ENCODE measurements at regions not wholly inside any gene's neighbourhood (a gene's known extent, or its start where the extent isn't known, plus 50 kb on each side); places are given as distances from the start of the nearest gene placed in this dataset.

- no peak overlapping the region for H3K27ac Mint-ChIP-seq
- H3K4me3 Mint-ChIP-seq = no peak overlapping the region
Observed at GRCh38 chr9:129264388-129264787, 86.3 kb upstream of the IER5L start.

GRCh38 chr9:129263836-129264235 is 85.8 kb upstream of the IER5L start:
- H3K27me3 Mint-ChIP-seq (ENCODE audit: low read depth) = peaks cover 3% of the 10 kb centered on the region
- DNase-seq = no peak
- H3K36me3 Mint-ChIP-seq (ENCODE audit: low read depth) = no peaks in the 10 kb centered on the region
- CTCF ChIA-PET = no interaction called here
- no peaks in the 10 kb centered on the region for H3K9me3 Mint-ChIP-seq
- peaks cover 25% of the 10 kb centered on the region for H3K4me1 Mint-ChIP-seq (ENCODE audit: low read depth)
- H3K4me3 Mint-ChIP-seq = no peak overlapping the region
- intact Hi-C loops (cut with micrococcal nuclease) = no loop called here
- no peak overlapping the region for H3K27ac Mint-ChIP-seq

More at GRCh38 chr9:129264388-129264787, 86.3 kb upstream of the IER5L start:
- DNase-seq = no peak
- CTCF ChIA-PET = no interaction called here
- Mint-ChIP-seq H3K4me1 (ENCODE audit: low read depth) (peaks cover 20% of the 10 kb centered on the region), H3K9me3 (no peaks in the 10 kb centered on the region), H3K27me3 (ENCODE audit: low read depth) (no peaks in the 10 kb centered on the region), H3K36me3 (ENCODE audit: low read depth) (no peaks in the 10 kb centered on the region)
- intact Hi-C loops (cut with micrococcal nuclease) = no loop called here

GRCh38 chr9:129262261-129262660 is 84.2 kb upstream of the IER5L start:
- DNase-seq = no peak
- CTCF ChIA-PET = interaction anchor here (1.0 kb wide), 1 partner anchor 119 kb away, joined by 4 read pairs; no protein-coding TSS in a partner anchor
- no peak overlapping the region for H3K27ac Mint-ChIP-seq

GRCh38 chr9:129259375-129259774 is 81.3 kb upstream of the IER5L start:
- Mint-ChIP-seq H3K9me3 (no peaks in the 10 kb centered on the region), H3K4me1 (ENCODE audit: low read depth) (peaks cover 28% of the 10 kb centered on the region), H3K4me3 (peak overlapping the region; percentile 56), H3K27me3 (ENCODE audit: low read depth) (peaks cover 3% of the 10 kb centered on the region), H3K27ac (no peak overlapping the region), H3K36me3 (ENCODE audit: low read depth) (no peaks in the 10 kb centered on the region)
- CTCF ChIA-PET = no interaction called here
- no peak for DNase-seq
- intact Hi-C loops (cut with micrococcal nuclease) = no loop called here

More at GRCh38 chr9:129262261-129262660, 84.2 kb upstream of the IER5L start:
- no peaks in the 10 kb centered on the region for H3K9me3 Mint-ChIP-seq
- H3K36me3 Mint-ChIP-seq (ENCODE audit: low read depth) = no peaks in the 10 kb centered on the region
- peaks cover 28% of the 10 kb centered on the region for H3K4me1 Mint-ChIP-seq (ENCODE audit: low read depth)
- intact Hi-C loops (cut with micrococcal nuclease) = no loop called here
- H3K4me3 Mint-ChIP-seq = no peak overlapping the region
- peaks cover 3% of the 10 kb centered on the region for H3K27me3 Mint-ChIP-seq (ENCODE audit: low read depth)

- H3K36me3 Mint-ChIP-seq (ENCODE audit: low read depth) = no peaks in the 10 kb centered on the region
- no peak for DNase-seq
- H3K4me1 Mint-ChIP-seq (ENCODE audit: low read depth) = peaks cover 28% of the 10 kb centered on the region
- no peaks in the 10 kb centered on the region for H3K9me3 Mint-ChIP-seq
- no peak overlapping the region for H3K27ac Mint-ChIP-seq
- peak overlapping the region; percentile 56 for H3K4me3 Mint-ChIP-seq
- intact Hi-C loops (cut with micrococcal nuclease) = loop anchor here (1.0 kb wide), 2 partner anchors 11 to 23 kb away; no protein-coding TSS in a partner anchor
- peaks cover 3% of the 10 kb centered on the region for H3K27me3 Mint-ChIP-seq (ENCODE audit: low read depth)
- CTCF ChIA-PET = interaction anchor here (0.6 kb wide), 1 partner anchor 235 kb away, joined by 3 read pairs; no protein-coding TSS in a partner anchor
Observed at GRCh38 chr9:129258823-129259301, 80.8 kb upstream of the IER5L start.

GRCh38 chr9:129258124-129258822 is 80.2 kb upstream of the IER5L start:
- H3K9me3 Mint-ChIP-seq = no peaks in the 10 kb centered on the region
- peaks cover 28% of the 10 kb centered on the region for H3K4me1 Mint-ChIP-seq (ENCODE audit: low read depth)
- peak; percentile 90 for DNase-seq
- H3K36me3 Mint-ChIP-seq (ENCODE audit: low read depth) = no peaks in the 10 kb centered on the region
- H3K27me3 Mint-ChIP-seq (ENCODE audit: low read depth) = peaks cover 3% of the 10 kb centered on the region
- intact Hi-C loops (cut with micrococcal nuclease) = loop anchor here (1.0 kb wide), 2 partner anchors 12 to 22 kb away; no protein-coding TSS in a partner anchor
- H3K27ac Mint-ChIP-seq = no peak overlapping the region
- peak overlapping the region; percentile 57 for H3K4me3 Mint-ChIP-seq
- CTCF ChIA-PET = interaction anchor here (0.6 kb wide), 1 partner anchor 236 kb away, joined by 3 read pairs; no protein-coding TSS in a partner anchor

- DNase-seq = no peak
- intact Hi-C loops (cut with micrococcal nuclease) = no loop called here
- H3K27ac Mint-ChIP-seq = no peak overlapping the region
- H3K4me3 Mint-ChIP-seq = no peak overlapping the region
- CTCF ChIA-PET = no interaction called here
- no peaks in the 10 kb centered on the region for H3K36me3 Mint-ChIP-seq (ENCODE audit: low read depth)
- H3K27me3 Mint-ChIP-seq (ENCODE audit: low read depth) = peaks cover 3% of the 10 kb centered on the region
- no peaks in the 10 kb centered on the region for H3K9me3 Mint-ChIP-seq
- peaks cover 27% of the 10 kb centered on the region for H3K4me1 Mint-ChIP-seq (ENCODE audit: low read depth)
Observed at GRCh38 chr9:129256959-129257713, 79.1 kb upstream of the IER5L start.

GRCh38 chr9:129254566-129255287 is 76.7 kb upstream of the IER5L start:
- CTCF ChIA-PET = no interaction called here
- intact Hi-C loops (cut with micrococcal nuclease) = no loop called here
- Mint-ChIP-seq H3K27ac (no peak overlapping the region), H3K4me1 (ENCODE audit: low read depth) (peaks cover 12% of the 10 kb centered on the region), H3K4me3 (no peak overlapping the region), H3K36me3 (ENCODE audit: low read depth) (no peaks in the 10 kb centered on the region), H3K27me3 (ENCODE audit: low read depth) (peaks cover 3% of the 10 kb centered on the region), H3K9me3 (no peaks in the 10 kb centered on the region)
- DNase-seq = no peak

GRCh38 chr9:129253803-129254381 is 75.8 kb upstream of the IER5L start:
- H3K36me3 Mint-ChIP-seq (ENCODE audit: low read depth) = no peaks in the 10 kb centered on the region
- H3K27me3 Mint-ChIP-seq (ENCODE audit: low read depth) = peaks cover under 1% of the 10 kb centered on the region
- H3K9me3 Mint-ChIP-seq = no peaks in the 10 kb centered on the region
- intact Hi-C loops (cut with micrococcal nuclease) = no loop called here
- no peak overlapping the region for H3K4me3 Mint-ChIP-seq
- CTCF ChIA-PET = interaction anchor here (0.5 to 0.6 kb wide), 2 partner anchors 10 to 292 kb away, joined by 3 to 5 read pairs; no protein-coding TSS in a partner anchor
- DNase-seq = no peak
- H3K4me1 Mint-ChIP-seq (ENCODE audit: low read depth) = peaks cover 3% of the 10 kb centered on the region
- H3K27ac Mint-ChIP-seq = no peak overlapping the region

GRCh38 chr9:129252937-129253802 is 75.1 kb upstream of the IER5L start:
- Mint-ChIP-seq H3K9me3 (no peaks in the 10 kb centered on the region), H3K27me3 (ENCODE audit: low read depth) (no peaks in the 10 kb centered on the region), H3K4me1 (ENCODE audit: low read depth) (no peaks in the 10 kb centered on the region), H3K27ac (no peak overlapping the region), H3K4me3 (no peak overlapping the region), H3K36me3 (ENCODE audit: low read depth) (no peaks in the 10 kb centered on the region)
- no peak for DNase-seq
- intact Hi-C loops (cut with micrococcal nuclease) = no loop called here
- CTCF ChIA-PET = interaction anchor here (0.5 kb wide), 1 partner anchor 292 kb away, joined by 5 read pairs; no protein-coding TSS in a partner anchor

GRCh38 chr9:129250786-129251185 is 72.7 kb upstream of the IER5L start:
- no peak overlapping the region for H3K27ac Mint-ChIP-seq
- H3K36me3 Mint-ChIP-seq (ENCODE audit: low read depth) = no peaks in the 10 kb centered on the region
- H3K27me3 Mint-ChIP-seq (ENCODE audit: low read depth) = no peaks in the 10 kb centered on the region
- H3K4me3 Mint-ChIP-seq = no peak overlapping the region
- DNase-seq = no peak
- intact Hi-C loops (cut with micrococcal nuclease) = no loop called here
- no peaks in the 10 kb centered on the region for H3K9me3 Mint-ChIP-seq
- H3K4me1 Mint-ChIP-seq (ENCODE audit: low read depth) = no peaks in the 10 kb centered on the region
- CTCF ChIA-PET = interaction anchor here (0.6 kb wide), 1 partner anchor 115 kb away, joined by 4 read pairs; no protein-coding TSS in a partner anchor
